ENCODE measurements at regions not wholly inside any gene's neighbourhood (a gene's known extent, or its start where the extent isn't known, plus 50 kb on each side); places are given as distances from the start of the nearest gene placed in this dataset.
"Not testable (repeated sequence)": the region's sequence is repeated elsewhere in the genome, so short reads cannot be mapped to it uniquely, and the experiment has no call there.

DNA sequence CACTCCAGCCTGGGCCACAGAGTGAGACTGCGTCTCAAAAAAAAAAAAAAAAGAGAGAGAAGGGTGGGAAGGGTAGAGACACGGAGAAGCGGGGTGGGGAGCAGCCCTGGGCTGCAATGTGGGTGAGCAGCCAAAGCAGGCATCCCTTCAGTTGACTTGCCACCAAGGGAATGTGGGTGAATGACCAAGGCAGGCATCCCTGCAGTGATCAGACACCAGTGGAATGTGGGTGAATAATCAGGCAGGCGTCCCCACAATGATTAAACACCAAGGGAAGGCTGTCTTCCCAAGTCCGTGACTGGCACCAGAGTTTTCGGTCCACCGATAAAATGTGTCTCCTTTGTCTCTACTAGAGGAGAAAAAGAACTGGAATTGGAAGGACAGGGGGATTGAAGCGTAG, 69.0 kb upstream of the EZR start:
- TF ChIP-seq, protein P1, sequence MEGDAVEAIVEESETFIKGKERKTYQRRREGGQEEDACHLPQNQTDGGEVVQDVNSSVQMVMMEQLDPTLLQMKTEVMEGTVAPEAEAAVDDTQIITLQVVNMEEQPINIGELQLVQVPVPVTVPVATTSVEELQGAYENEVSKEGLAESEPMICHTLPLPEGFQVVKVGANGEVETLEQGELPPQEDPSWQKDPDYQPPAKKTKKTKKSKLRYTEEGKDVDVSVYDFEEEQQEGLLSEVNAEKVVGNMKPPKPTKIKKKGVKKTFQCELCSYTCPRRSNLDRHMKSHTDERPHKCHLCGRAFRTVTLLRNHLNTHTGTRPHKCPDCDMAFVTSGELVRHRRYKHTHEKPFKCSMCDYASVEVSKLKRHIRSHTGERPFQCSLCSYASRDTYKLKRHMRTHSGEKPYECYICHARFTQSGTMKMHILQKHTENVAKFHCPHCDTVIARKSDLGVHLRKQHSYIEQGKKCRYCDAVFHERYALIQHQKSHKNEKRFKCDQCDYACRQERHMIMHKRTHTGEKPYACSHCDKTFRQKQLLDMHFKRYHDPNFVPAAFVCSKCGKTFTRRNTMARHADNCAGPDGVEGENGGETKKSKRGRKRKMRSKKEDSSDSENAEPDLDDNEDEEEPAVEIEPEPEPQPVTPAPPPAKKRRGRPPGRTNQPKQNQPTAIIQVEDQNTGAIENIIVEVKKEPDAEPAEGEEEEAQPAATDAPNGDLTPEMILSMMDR (IDR thresholded peaks at IDR 0.05; ENCODE audit: poor library complexity): not testable (repeated sequence)
- not testable (repeated sequence) for TF ChIP-seq EZH2phosphoT487 (IDR thresholded peaks at IDR 0.05; ENCODE audit: low read depth, severe bottlenecking, unreplicated experiment)

Measured in hepatocyte (in vitro differentiated cells).